H9 (cell line): ENCODE measurements at regions not wholly inside any gene's neighbourhood (a gene's known extent, or its start where the extent isn't known, plus 50 kb on each side); places are given as distances from the start of the nearest gene placed in this dataset.

Experiments
- DNase-seq: peaks from one replicate; pipeline ENCODE4 v3.0.0-alpha.2; 2017
- H2AFZ ChIP-seq: one replicate; pipeline ENCODE4 v1.6.1; 2013; ENCODE audit warnings: mild to moderate bottlenecking, low read length, control low read depth, moderate library complexity
- H2AK5ac ChIP-seq: 2 replicates; pipeline ENCODE4 v1.6.1; 2013; ENCODE audit warnings: low read length, control low read depth, mixed read lengths; ENCODE audit not compliant: insufficient read length
- H2BK120ac ChIP-seq: one replicate; pipeline ENCODE4 v1.6.1; 2013; ENCODE audit warnings: low read depth, mild to moderate bottlenecking, low read length, control low read depth, inconsistent platforms; ENCODE audit not compliant: poor library complexity, severe bottlenecking
- H2BK12ac ChIP-seq: 2 replicates; pipeline ENCODE4 v1.6.1; 2013; ENCODE audit warnings: low read length, control low read depth, mixed read lengths, low read depth; ENCODE audit not compliant: insufficient read length
- H2BK15ac ChIP-seq: 2 replicates; pipeline ENCODE4 v1.6.1; 2013; ENCODE audit warnings: low read depth, low read length, control low read depth
- H2BK20ac ChIP-seq: one replicate; pipeline ENCODE4 v1.6.1; 2013; ENCODE audit warnings: low read depth, mild to moderate bottlenecking, low read length, control low read depth, inconsistent platforms; ENCODE audit not compliant: poor library complexity, severe bottlenecking
- H2BK5ac ChIP-seq: 2 replicates; pipeline ENCODE4 v1.6.1; 2013; ENCODE audit warnings: low read length, control low read depth, mixed read lengths; ENCODE audit not compliant: insufficient read length
- H3K14ac ChIP-seq: 2 replicates; pipeline ENCODE4 v1.6.1; 2013; ENCODE audit warnings: low read length, control low read depth; ENCODE audit not compliant: insufficient read depth
- H3K18ac ChIP-seq: 2 replicates; pipeline ENCODE4 v1.6.1; 2013; ENCODE audit warnings: low read depth, mild to moderate bottlenecking, mixed read lengths, low read length, control low read depth; ENCODE audit not compliant: insufficient read length
- H3K23ac ChIP-seq: 2 replicates; pipeline ENCODE4 v1.6.1; 2013; ENCODE audit warnings: low read length, control low read depth, mixed read lengths, low read depth; ENCODE audit not compliant: insufficient read length
- H3K23me2 ChIP-seq: 2 replicates; pipeline ENCODE4 v1.6.1; 2013; ENCODE audit warnings: low read depth, mild to moderate bottlenecking, mixed read lengths, low read length, control low read depth; ENCODE audit not compliant: insufficient read length, poor library complexity, severe bottlenecking
- H3K27ac ChIP-seq: 2 replicates; pipeline ENCODE4 v1.5.1; 2013; ENCODE audit warnings: low read length, control low read depth, mixed read lengths, low read depth; ENCODE audit not compliant: insufficient read length
- H3K27me3 ChIP-seq: 2 replicates; pipeline ENCODE4 v1.6.1; 2013; ENCODE audit warnings: low read length, control low read depth, inconsistent platforms; ENCODE audit not compliant: insufficient read depth
- H3K4ac ChIP-seq: 2 replicates; pipeline ENCODE4 v1.6.1; 2013; ENCODE audit warnings: low read depth, mild to moderate bottlenecking, control low read depth, inconsistent platforms, low read length, moderate library complexity
- H3K4me1 ChIP-seq: 2 replicates; pipeline ENCODE4 v1.6.1; 2013; ENCODE audit warnings: low read length, control low read depth, inconsistent platforms; ENCODE audit not compliant: insufficient read depth
- H3K4me2 ChIP-seq: 2 replicates; pipeline ENCODE4 v1.6.1; 2013; ENCODE audit warnings: low read length, control low read depth, mixed read lengths; ENCODE audit not compliant: insufficient read length, insufficient read depth
- H3K56ac ChIP-seq: 2 replicates; pipeline ENCODE4 v1.6.1; 2013; ENCODE audit warnings: low read depth, mild to moderate bottlenecking, mixed read lengths, low read length, control low read depth; ENCODE audit not compliant: insufficient read length
- H3K79me1 ChIP-seq: 2 replicates; pipeline ENCODE4 v1.6.1; 2013; ENCODE audit warnings: low read depth, mild to moderate bottlenecking, moderate library complexity, low read length, control low read depth, inconsistent platforms; ENCODE audit not compliant: insufficient read depth, poor library complexity, severe bottlenecking
- H3K79me2 ChIP-seq: 2 replicates; pipeline ENCODE4 v1.6.1; 2013; ENCODE audit warnings: low read length, control low read depth, inconsistent platforms; ENCODE audit not compliant: insufficient read depth
- H3K9ac ChIP-seq: 2 replicates; pipeline ENCODE4 v1.6.1; 2013; ENCODE audit warnings: low read length, control low read depth, mixed read lengths; ENCODE audit not compliant: insufficient read length; ENCODE audit errors: extremely low read depth
- H3K9me3 ChIP-seq: one replicate; pipeline ENCODE4 v1.6.1; 2013; ENCODE audit warnings: low read depth, low read length, inconsistent platforms; ENCODE audit not compliant: control insufficient read depth
- H3T11ph ChIP-seq: one replicate; pipeline ENCODE4 v1.6.1; 2013; ENCODE audit warnings: mild to moderate bottlenecking, low read length, control low read depth, inconsistent platforms
- H4K20me1 ChIP-seq: one replicate; pipeline ENCODE4 v1.6.1; 2013; ENCODE audit not compliant: control insufficient read depth, insufficient read length, insufficient read depth
- H4K5ac ChIP-seq: 2 replicates; pipeline ENCODE4 v1.6.1; 2013; ENCODE audit warnings: low read depth, mild to moderate bottlenecking, mixed read lengths, low read length, control low read depth; ENCODE audit not compliant: insufficient read length
- H4K8ac ChIP-seq: replicated peaks from 2 replicates; pipeline ENCODE4 v1.6.1; 2013; ENCODE audit warnings: low read length, control low read depth, mixed read lengths, low read depth; ENCODE audit not compliant: insufficient read length
- H4K91ac ChIP-seq: 2 replicates; pipeline ENCODE4 v1.6.1; 2013; ENCODE audit warnings: low read depth, mild to moderate bottlenecking, moderate library complexity, mixed read lengths, low read length, control low read depth; ENCODE audit not compliant: insufficient read length
- H3K27ac Mint-ChIP-seq, 3 experiments: 2 replicates in 2 of 3; 3 replicates in 1 of 3; pipeline ENCODE4 v1.8.0; 2020 to 2021; ENCODE audit warnings: mixed read lengths in 3 of 3, mild to moderate bottlenecking in 1 of 3, moderate library complexity in 1 of 3
- H3K27me3 Mint-ChIP-seq: 2 replicates; pipeline ENCODE4 v1.8.0; 2021; ENCODE audit warnings: low read depth, mild to moderate bottlenecking, moderate library complexity, mixed read lengths
- H3K36me3 Mint-ChIP-seq, 3 experiments: 2 replicates in 2 of 3; 3 replicates in 1 of 3; pipeline ENCODE4 v1.8.0; 2020 to 2021; ENCODE audit warnings: low read depth in 3 of 3, mixed read lengths in 3 of 3; ENCODE audit not compliant: insufficient read depth in 1 of 3
- H3K4me1 Mint-ChIP-seq, 2 experiments: 2 replicates each; pipeline ENCODE4 v1.8.0; 2020; ENCODE audit warnings: mixed read lengths in 2 of 2
- H3K4me3 Mint-ChIP-seq, 2 experiments: 2 replicates in 1 of 2; 3 replicates in 1 of 2; pipeline ENCODE4 v1.8.0; 2020 to 2021; ENCODE audit warnings: mild to moderate bottlenecking in 2 of 2, mixed read lengths in 2 of 2, moderate library complexity in 1 of 2
- H3K9me3 Mint-ChIP-seq, 2 experiments: 2 replicates in 1 of 2; 3 replicates in 1 of 2; pipeline ENCODE4 v1.8.0; 2020; ENCODE audit warnings: mild to moderate bottlenecking in 2 of 2, mixed read lengths in 2 of 2, moderate library complexity in 1 of 2
- CTCF ChIP-seq: fragments of 200-600 bp; sonication (generic); conservative IDR thresholded peaks from 3 replicates; pipeline ENCODE4 v1.8.0; 2021; ENCODE audit warnings: antibody characterized with exemption, mild to moderate bottlenecking
- WGBS: extraction: QIAGEN DNeasy Blood & Tissue Kit; methylation state at CpG from one replicate; pipeline ENCODE4 v1.1.7; 2013; ENCODE audit warnings: missing lambda C conversion rate, low lambda C conversion rate, mixed read lengths; ENCODE audit not compliant: insufficient read length; ENCODE audit errors: extremely low coverage; 5-methylcytosine and 5-hydroxymethylcytosine counted together

- no peak overlapping the region for H3K4me3 Mint-ChIP-seq
- no peak overlapping the region for H2BK15ac ChIP-seq
- no peak for DNase-seq
Observed at GRCh38 chr16:55264949-55265348, 59.1 kb upstream of the IRX6 start.

More at GRCh38 chr16:55264949-55265348, 59.1 kb upstream of the IRX6 start:
- Histone ChIP-seq H3T11ph (no peak overlapping the region), H3K27ac (no peak overlapping the region), H4K5ac (no peak overlapping the region), H3K56ac (no peak overlapping the region), H3K23ac (no peak overlapping the region), H2BK20ac (no peak overlapping the region), H3K9me3 (no peaks in the 10 kb centered on the region), H3K23me2 (no peaks in the 10 kb centered on the region), H2AFZ (no peak overlapping the region), H3K27me3 (no peaks in the 10 kb centered on the region), H3K4me1 (no peaks in the 10 kb centered on the region), H3K18ac (no peak overlapping the region), H3K4ac (no peak overlapping the region), H4K20me1 (no peaks in the 10 kb centered on the region), H2BK120ac (no peak overlapping the region), H2AK5ac (no peak overlapping the region), H2BK5ac (no peak overlapping the region), H3K79me1 (no peaks in the 10 kb centered on the region), H2BK12ac (no peak overlapping the region), H3K14ac (no peak overlapping the region), H4K8ac (no peak overlapping the region), H3K4me2 (no peak overlapping the region), H4K91ac (no peak overlapping the region), H3K79me2 (no peaks in the 10 kb centered on the region), H3K9ac (no peak overlapping the region)
- no peak for TF ChIP-seq CTCF
- no CpG with 5 or more reads among the region's 7 CpGs for WGBS
- Mint-ChIP-seq H3K36me3 (no peaks in the 10 kb centered on the region), H3K27me3 (peaks cover 15% of the 10 kb centered on the region), H3K27ac (no peak overlapping the region), H3K9me3 (no peaks in the 10 kb centered on the region; a peak in 2 of 5 replicates), H3K4me1 (peaks cover 8 to 10% of the 10 kb centered on the region in 2 experiments)
